ENCODE measurements at regions not wholly inside any gene's neighbourhood (a gene's known extent, or its start where the extent isn't known, plus 50 kb on each side); places are given as distances from the start of the nearest gene placed in this dataset.

DNA sequence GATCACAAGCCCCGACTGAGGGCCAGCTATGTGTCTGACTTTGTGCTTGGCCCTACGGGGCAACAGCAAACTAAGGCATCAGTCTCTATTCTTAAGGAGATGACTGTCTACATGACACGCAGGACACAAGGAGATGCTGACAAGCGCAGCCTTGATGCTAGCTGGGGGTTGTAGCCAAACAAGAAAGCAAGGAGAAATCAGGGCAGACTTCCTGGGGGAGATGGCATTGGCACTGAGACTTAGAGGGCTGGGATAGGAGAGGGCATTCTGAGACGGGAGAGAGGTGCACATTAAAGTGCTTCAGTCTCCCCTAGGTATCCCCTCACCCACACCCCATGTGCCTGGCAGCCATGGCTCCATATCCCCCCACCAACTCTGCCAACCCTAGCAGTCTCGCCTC, 210.8 kb upstream of the POU3F1 start:
- ChIA-PET POLR2A (no interaction called here), CTCF (no interaction called here)
- no peak for DNase-seq
- intact Hi-C loops (cut with micrococcal nuclease) = no loop called here
- no peak overlapping the region for H3K4me3 Mint-ChIP-seq
- no peaks in the 10 kb centered on the region for H3K4me1 Mint-ChIP-seq (ENCODE audit: low read depth)
- peaks cover 11% of the 10 kb centered on the region for H3K27me3 Mint-ChIP-seq
- no peaks in the 10 kb centered on the region for H3K36me3 Mint-ChIP-seq
- H3K9me3 Mint-ChIP-seq = peaks cover 4% of the 10 kb centered on the region
- H3K27ac Mint-ChIP-seq = no peak overlapping the region

DNA sequence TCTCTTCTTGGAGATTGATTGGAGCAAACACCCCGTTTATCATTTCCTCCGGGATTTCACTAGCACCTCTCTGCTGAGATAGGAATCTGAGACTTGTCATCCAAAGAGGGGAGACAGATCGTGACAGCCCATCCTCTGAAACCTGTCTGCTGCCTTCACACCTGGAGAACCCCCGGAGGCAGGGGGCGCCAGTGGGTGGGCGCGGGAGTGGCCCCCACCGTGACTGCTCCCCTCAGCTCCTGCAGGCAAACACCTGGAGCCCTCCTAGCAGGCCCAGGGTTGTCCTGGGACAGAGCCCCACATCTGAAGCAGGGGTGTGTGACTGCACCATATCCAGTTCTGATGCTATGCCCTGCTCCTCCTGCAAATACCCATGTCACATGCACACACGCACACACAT, 209.5 kb upstream of the POU3F1 start:
- H3K4me1 Mint-ChIP-seq (ENCODE audit: low read depth) = no peaks in the 10 kb centered on the region
- H3K27ac Mint-ChIP-seq = no peak overlapping the region

GRCh38 chr1:38253314-38253713, 206.7 kb upstream of the POU3F1 start:
- H3K27ac Mint-ChIP-seq = no peak overlapping the region
- no peak for DNase-seq
- intact Hi-C loops (cut with micrococcal nuclease) = no loop called here
- H3K27me3 Mint-ChIP-seq = peaks cover 23% of the 10 kb centered on the region
- POLR2A ChIA-PET = no interaction called here
- no peaks in the 10 kb centered on the region for H3K4me1 Mint-ChIP-seq (ENCODE audit: low read depth)
- H3K9me3 Mint-ChIP-seq = no peaks in the 10 kb centered on the region
- CTCF ChIA-PET = no interaction called here
- no peaks in the 10 kb centered on the region for H3K36me3 Mint-ChIP-seq
- no peak overlapping the region for H3K4me3 Mint-ChIP-seq

More for the DNA sequence above, 209.5 kb upstream of the POU3F1 start:
- peaks cover 6% of the 10 kb centered on the region for H3K27me3 Mint-ChIP-seq
- POLR2A ChIA-PET = no interaction called here
- CTCF ChIA-PET = no interaction called here
- intact Hi-C loops (cut with micrococcal nuclease) = no loop called here
- peaks cover 4% of the 10 kb centered on the region for H3K9me3 Mint-ChIP-seq
- H3K4me3 Mint-ChIP-seq = no peak overlapping the region
- no peak for DNase-seq
- no peaks in the 10 kb centered on the region for H3K36me3 Mint-ChIP-seq

DNA sequence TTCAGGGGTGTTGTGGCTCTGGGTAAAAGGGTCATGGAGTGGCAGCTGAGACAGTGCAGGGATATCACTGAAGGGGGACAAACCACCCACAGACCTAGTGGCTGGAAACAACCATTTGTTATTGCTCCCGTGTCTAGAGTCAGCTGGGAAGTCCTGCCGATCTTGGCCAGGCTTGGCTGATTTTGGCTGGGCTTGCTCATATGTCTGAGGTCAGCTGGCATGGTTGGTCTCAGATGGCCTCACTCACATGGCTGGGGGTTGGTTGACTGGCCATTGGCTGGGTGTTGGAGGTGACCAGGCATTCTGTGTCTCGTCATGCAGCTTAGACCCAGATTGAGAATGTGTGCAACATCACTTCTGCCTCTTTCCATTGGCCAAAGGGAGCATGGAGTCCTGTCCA, 203.8 kb upstream of the POU3F1 start:
- no peaks in the 10 kb centered on the region for H3K4me1 Mint-ChIP-seq (ENCODE audit: low read depth)

DNA sequence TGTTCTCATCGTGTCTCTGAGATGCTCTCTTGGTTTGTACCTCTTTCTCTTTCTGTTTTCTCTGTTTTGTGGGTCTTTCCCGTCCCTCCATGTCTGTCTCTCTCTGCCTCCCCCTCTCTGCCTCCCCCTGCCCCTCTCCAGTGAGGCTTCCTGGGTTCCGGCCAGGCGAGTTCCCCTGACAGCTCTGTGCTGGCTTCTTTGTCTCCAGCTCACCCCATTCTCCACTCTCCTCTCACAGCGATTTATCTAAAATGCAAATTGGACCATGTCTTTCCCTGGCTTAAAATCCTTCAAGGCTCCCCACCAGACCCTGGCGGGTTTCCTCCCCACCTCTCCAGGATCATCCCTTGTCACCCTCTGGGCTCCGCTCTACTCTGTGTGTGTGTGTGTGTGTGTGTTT, 202.4 kb upstream of the POU3F1 start:
- Mint-ChIP-seq H3K4me1 (ENCODE audit: low read depth) (no peaks in the 10 kb centered on the region), H3K4me3 (no peak overlapping the region), H3K36me3 (no peaks in the 10 kb centered on the region), H3K27ac (no peak overlapping the region), H3K27me3 (peaks cover 21% of the 10 kb centered on the region), H3K9me3 (no peaks in the 10 kb centered on the region)
- ChIA-PET CTCF (no interaction called here), POLR2A (no interaction called here)
- DNase-seq = no peak
- intact Hi-C loops (cut with micrococcal nuclease) = no loop called here

More for the DNA sequence above, 203.8 kb upstream of the POU3F1 start:
- ChIA-PET POLR2A (no interaction called here), CTCF (no interaction called here)
- H3K27ac Mint-ChIP-seq = no peak overlapping the region
- H3K4me3 Mint-ChIP-seq = no peak overlapping the region
- intact Hi-C loops (cut with micrococcal nuclease) = no loop called here
- no peak for DNase-seq
- H3K9me3 Mint-ChIP-seq = no peaks in the 10 kb centered on the region
- no peaks in the 10 kb centered on the region for H3K36me3 Mint-ChIP-seq
- H3K27me3 Mint-ChIP-seq = peaks cover 22% of the 10 kb centered on the region

DNA sequence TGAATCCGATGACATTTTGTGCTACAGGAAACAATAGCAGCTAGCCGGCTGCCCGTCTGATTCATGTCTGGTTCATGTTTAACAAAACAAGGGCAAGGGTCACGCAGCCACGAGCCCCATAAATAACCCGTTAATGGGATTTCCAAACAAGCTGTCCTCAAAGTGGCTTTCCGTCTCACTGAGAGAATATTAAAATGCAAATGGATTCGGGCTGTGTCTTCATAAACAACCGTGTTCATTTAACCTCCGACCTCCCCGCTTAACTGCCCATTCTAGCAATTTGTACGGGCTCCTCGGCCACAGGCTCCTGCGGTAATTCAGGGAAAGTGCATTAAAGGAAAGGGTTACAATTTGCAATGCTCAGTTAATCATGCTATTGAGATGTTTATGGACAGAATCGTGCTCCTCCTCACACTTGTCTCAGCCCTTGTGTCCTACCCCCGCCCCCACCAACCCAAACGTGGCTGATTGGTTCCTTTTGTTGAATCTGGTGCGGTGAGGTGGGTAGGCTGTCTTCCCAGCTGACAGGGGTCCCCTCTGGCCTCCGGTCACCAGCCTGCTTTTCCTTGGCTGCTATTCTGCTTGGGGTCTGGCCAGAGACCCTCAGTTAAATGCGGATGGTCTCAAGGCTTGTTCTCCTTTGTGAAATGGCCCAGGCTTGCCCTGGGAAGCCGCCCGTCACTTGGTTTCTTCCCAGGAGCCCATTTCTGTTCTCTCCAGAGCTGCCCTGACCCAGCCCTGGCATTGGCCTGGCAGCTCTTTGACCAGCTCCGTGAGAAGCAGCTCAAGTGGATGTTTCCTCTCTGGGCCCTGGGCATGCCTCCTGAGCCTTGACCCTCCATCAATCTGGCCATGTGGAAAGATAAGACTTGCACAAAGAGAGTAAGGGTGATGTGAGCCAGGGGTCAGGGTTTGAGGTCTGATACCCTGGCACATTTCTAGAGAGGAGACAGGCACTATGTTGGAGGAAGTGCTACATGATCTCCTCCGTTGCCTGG, 200.7 kb upstream of the POU3F1 start:
- ChIA-PET CTCF (no interaction called here), POLR2A (no interaction called here)
- Mint-ChIP-seq H3K9me3 (no peaks in the 10 kb centered on the region), H3K27ac (no peak overlapping the region), H3K4me1 (ENCODE audit: low read depth) (no peaks in the 10 kb centered on the region), H3K4me3 (no peak overlapping the region), H3K27me3 (peaks cover 21% of the 10 kb centered on the region), H3K36me3 (no peaks in the 10 kb centered on the region)
- no peak for DNase-seq
- intact Hi-C loops (cut with micrococcal nuclease) = no loop called here

DNA sequence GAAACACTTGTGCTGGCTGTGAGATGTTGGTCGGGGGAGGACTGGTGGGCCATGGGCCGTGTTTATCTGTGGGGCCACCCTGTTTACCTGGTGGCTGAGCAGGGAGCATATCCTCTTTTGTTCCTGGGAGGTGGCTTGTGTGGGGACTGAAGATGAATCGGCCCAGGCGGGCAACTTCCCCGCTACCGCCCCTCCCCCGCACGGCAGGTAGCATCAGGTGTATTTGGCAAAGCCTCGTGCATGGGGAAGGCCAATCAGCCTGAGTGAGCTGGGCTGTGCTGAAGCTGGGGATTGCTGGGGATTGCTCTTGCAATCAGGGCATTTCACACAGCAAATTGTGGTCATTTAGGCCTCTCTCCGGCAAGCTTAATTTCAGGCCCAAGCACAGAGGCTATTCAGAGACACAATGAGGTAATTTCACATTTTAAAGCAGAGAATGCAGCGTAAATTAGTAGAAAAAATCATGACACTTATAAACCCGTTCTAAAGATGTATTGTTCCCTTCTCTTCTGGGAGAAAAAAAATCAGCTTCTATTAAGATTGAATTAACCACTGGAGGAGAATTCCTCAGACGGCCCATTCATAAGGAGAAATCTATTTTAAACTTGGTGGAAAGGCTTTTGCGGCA, 197.7 kb upstream of the POU3F1 start:
- intact Hi-C loops (cut with micrococcal nuclease) = no loop called here
- no peaks in the 10 kb centered on the region for H3K4me1 Mint-ChIP-seq (ENCODE audit: low read depth)
- H3K36me3 Mint-ChIP-seq = no peaks in the 10 kb centered on the region
- no peak for DNase-seq
- no peak overlapping the region for H3K27ac Mint-ChIP-seq
- ChIA-PET CTCF (no interaction called here), POLR2A (no interaction called here)
- no peaks in the 10 kb centered on the region for H3K9me3 Mint-ChIP-seq
- H3K27me3 Mint-ChIP-seq = peaks cover 8% of the 10 kb centered on the region
- no peak overlapping the region for H3K4me3 Mint-ChIP-seq

DNA sequence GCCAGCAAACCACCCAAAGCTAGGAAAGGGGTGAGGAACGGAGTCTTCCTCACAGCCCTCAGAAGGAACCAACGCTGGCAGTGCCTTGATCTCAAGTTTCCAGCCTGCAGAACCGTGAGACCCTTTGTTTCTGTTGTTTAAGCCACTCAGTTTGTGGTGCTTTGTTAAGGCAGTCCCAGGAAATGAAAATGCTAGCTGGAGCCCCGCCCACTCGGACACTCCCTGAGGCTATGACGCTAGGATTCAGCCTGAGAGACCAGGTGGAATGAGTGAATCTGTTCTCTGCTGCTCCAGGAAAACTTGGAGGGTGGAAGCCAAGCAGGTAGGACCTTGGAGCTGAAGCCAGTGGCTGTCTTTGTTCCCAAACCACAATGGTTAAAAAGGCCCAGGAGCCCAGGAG, 196.5 kb upstream of the POU3F1 start:
- Mint-ChIP-seq H3K9me3 (no peaks in the 10 kb centered on the region), H3K4me3 (no peak overlapping the region), H3K36me3 (no peaks in the 10 kb centered on the region), H3K4me1 (ENCODE audit: low read depth) (no peaks in the 10 kb centered on the region), H3K27ac (no peak overlapping the region), H3K27me3 (peaks cover 2% of the 10 kb centered on the region)
- ChIA-PET POLR2A (no interaction called here), CTCF (no interaction called here)
- no peak for DNase-seq
- intact Hi-C loops (cut with micrococcal nuclease) = no loop called here

- Mint-ChIP-seq H3K36me3 (no peaks in the 10 kb centered on the region), H3K27me3 (no peaks in the 10 kb centered on the region), H3K4me1 (ENCODE audit: low read depth) (no peaks in the 10 kb centered on the region), H3K9me3 (no peaks in the 10 kb centered on the region), H3K4me3 (no peak overlapping the region), H3K27ac (no peak overlapping the region)
- POLR2A ChIA-PET = no interaction called here
- intact Hi-C loops (cut with micrococcal nuclease) = no loop called here
- CTCF ChIA-PET = no interaction called here
- no peak for DNase-seq
These were observed 195.9 kb upstream of the POU3F1 start for GRCh38 chr1:38242506-38242905.

GRCh38 chr1:38241594-38242334, 195.2 kb upstream of the POU3F1 start:
- H3K36me3 Mint-ChIP-seq = no peaks in the 10 kb centered on the region
- ChIA-PET CTCF (no interaction called here), POLR2A (no interaction called here)
- DNase-seq = no peak
- no peaks in the 10 kb centered on the region for H3K9me3 Mint-ChIP-seq
- intact Hi-C loops (cut with micrococcal nuclease) = no loop called here
- H3K4me3 Mint-ChIP-seq = no peak overlapping the region
- no peak overlapping the region for H3K27ac Mint-ChIP-seq
- H3K4me1 Mint-ChIP-seq (ENCODE audit: low read depth) = no peaks in the 10 kb centered on the region
- no peaks in the 10 kb centered on the region for H3K27me3 Mint-ChIP-seq

DNA sequence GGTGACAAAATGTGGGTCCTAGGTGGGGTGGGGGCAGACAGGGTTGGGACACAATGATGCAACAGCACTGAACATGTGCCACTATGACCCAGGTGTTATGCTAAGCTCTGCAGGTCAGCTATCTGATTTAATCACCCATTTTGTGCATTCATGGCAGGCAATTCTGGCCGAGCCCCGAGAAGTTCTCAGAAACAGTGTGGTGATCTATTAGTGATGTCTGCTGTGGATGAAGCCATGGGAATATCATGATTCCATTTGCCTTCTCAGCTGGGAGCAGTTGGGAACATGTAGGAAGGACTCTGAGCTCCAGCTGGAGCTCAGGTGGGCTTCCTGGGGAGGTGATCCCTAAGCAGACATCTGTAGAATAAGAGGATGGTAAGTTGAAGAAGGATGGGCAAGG, 194.0 kb upstream of the POU3F1 start:
- no peak for DNase-seq
- Mint-ChIP-seq H3K4me3 (no peak overlapping the region), H3K4me1 (ENCODE audit: low read depth) (no peaks in the 10 kb centered on the region), H3K27me3 (peaks cover 6% of the 10 kb centered on the region), H3K36me3 (no peaks in the 10 kb centered on the region), H3K9me3 (no peaks in the 10 kb centered on the region), H3K27ac (no peak overlapping the region)
- intact Hi-C loops (cut with micrococcal nuclease) = no loop called here
- CTCF ChIA-PET = no interaction called here
- POLR2A ChIA-PET = no interaction called here

GRCh38 chr1:38239258-38239835, 192.8 kb upstream of the POU3F1 start:
- H3K36me3 Mint-ChIP-seq = no peaks in the 10 kb centered on the region
- H3K27me3 Mint-ChIP-seq = peaks cover 6% of the 10 kb centered on the region
- no peaks in the 10 kb centered on the region for H3K9me3 Mint-ChIP-seq
- ChIA-PET CTCF (no interaction called here), POLR2A (no interaction called here)
- H3K4me3 Mint-ChIP-seq = no peak overlapping the region
- no peak for DNase-seq
- no peaks in the 10 kb centered on the region for H3K4me1 Mint-ChIP-seq (ENCODE audit: low read depth)
- intact Hi-C loops (cut with micrococcal nuclease) = no loop called here
- no peak overlapping the region for H3K27ac Mint-ChIP-seq

All from activated CD4-positive, alpha-beta memory T cell treated with anti-CD3 and anti-CD28 coated beads for 36 hours (primary cell).